OCI-LY3 (cell line): ENCODE measurements at regions not wholly inside any gene's neighbourhood (a gene's known extent, or its start where the extent isn't known, plus 50 kb on each side); places are given as distances from the start of the nearest gene placed in this dataset.

ENCODE experiments used
- H2AFZ ChIP-seq: fragments of 200-600, 300-600 bp; shearing (Covaris generic); 2 replicates; pipeline ENCODE4 v1.6.0; 2014; ENCODE audit warnings: antibody characterized with exemption, low read depth, low read length
- H3K27ac ChIP-seq: fragments of 200-600, 300-600 bp; sonication (generic); 2 replicates; pipeline ENCODE4 v1.5.1; 2014; ENCODE audit warnings: mild to moderate bottlenecking, low read length, moderate library complexity, mixed read lengths
- H3K27me3 ChIP-seq: fragments of 200-600, 300-600 bp; sonication (generic); 2 replicates; pipeline ENCODE4 v1.6.1; 2014; ENCODE audit warnings: low read depth, low read length, mixed read lengths
- H3K36me3 ChIP-seq: fragments of 200-600, 300-600 bp; sonication (generic); replicated peaks from 2 replicates; pipeline ENCODE3; 2014; ENCODE audit warnings: low read depth, low read length, mixed read lengths
- H3K4me1 ChIP-seq: fragments of 300-600, 200-600 bp; sonication (generic); 2 replicates; pipeline ENCODE4 v1.6.1; 2014; ENCODE audit warnings: low read length, mixed read lengths
- H3K4me2 ChIP-seq: fragments of 200-600, 300-600 bp; sonication (generic); 2 replicates; pipeline ENCODE4 v1.6.1; 2014; ENCODE audit warnings: low read length, mixed read lengths
- H3K4me3 ChIP-seq: fragments of 300-600, 200-600 bp; sonication (generic); 2 replicates; pipeline ENCODE4 v1.5.1; 2014; ENCODE audit warnings: antibody characterized with exemption, mild to moderate bottlenecking, low read length, moderate library complexity
- H3K79me2 ChIP-seq: fragments of 300-600, 200-600 bp; shearing (Covaris generic); 2 replicates; pipeline ENCODE4 v1.6.1; 2014; ENCODE audit warnings: mild to moderate bottlenecking, low read length, mixed read lengths
- H3K9ac ChIP-seq: fragments of 300-600, 200-600 bp; shearing (Covaris generic); 2 replicates; pipeline ENCODE4 v1.6.0; 2014; ENCODE audit warnings: mild to moderate bottlenecking, low read length, moderate library complexity
- H3K9me3 ChIP-seq: fragments of 200-600, 300-600 bp; shearing (Covaris generic); 2 replicates; pipeline ENCODE4 v1.6.1; 2014; ENCODE audit warnings: low read length, mixed read lengths; ENCODE audit not compliant: insufficient read depth
- H4K20me1 ChIP-seq: fragments of 200-600, 300-600 bp; sonication (generic); 2 replicates; pipeline ENCODE4 v1.6.1; 2016; ENCODE audit warnings: low read length, mixed read lengths; ENCODE audit not compliant: insufficient read depth
- CTCF ChIP-seq: fragments of 200-600, 300-600 bp; sonication (generic); IDR thresholded peaks from 2 replicates; pipeline ENCODE4 v1.5.1; 2014; ENCODE audit warnings: antibody characterized with exemption, low read length, low read depth
- EZH2phosphoT487 ChIP-seq: fragments of 200-600 bp; shearing (Covaris generic); IDR thresholded peaks from 2 replicates; pipeline ENCODE4 v1.6.1; 2018; ENCODE audit warnings: antibody characterized with exemption, mixed run types, low read depth

GRCh38 chr4:123470640-123471039 lies 74.0 kb downstream of the SPRY1 start:
- TF ChIP-seq CTCF (no peak), EZH2phosphoT487 (no peak)
- no peaks in the 10 kb centered on the region for H3K27me3 ChIP-seq
- H3K9ac ChIP-seq, result no peak overlapping the region
- no peak overlapping the region for H3K4me3 ChIP-seq
- H3K4me1 ChIP-seq, result no peaks in the 10 kb centered on the region
- no peaks in the 10 kb centered on the region for H3K79me2 ChIP-seq
- no peaks in the 10 kb centered on the region for H4K20me1 ChIP-seq
- no peak overlapping the region for H2AFZ ChIP-seq
- no peak overlapping the region for H3K4me2 ChIP-seq
- no peaks in the 10 kb centered on the region for H3K36me3 ChIP-seq
- no peak overlapping the region for H3K27ac ChIP-seq
- no peaks in the 10 kb centered on the region for H3K9me3 ChIP-seq

- no peaks in the 10 kb centered on the region for H3K36me3 ChIP-seq
- H3K27me3 ChIP-seq, result no peaks in the 10 kb centered on the region
- no peaks in the 10 kb centered on the region for H3K9me3 ChIP-seq
- H4K20me1 ChIP-seq, result no peaks in the 10 kb centered on the region
- no peak overlapping the region for H3K4me3 ChIP-seq
- H3K4me1 ChIP-seq, result no peaks in the 10 kb centered on the region
- no peak for TF ChIP-seq EZH2phosphoT487
- no peak for TF ChIP-seq CTCF
- H2AFZ ChIP-seq, result no peak overlapping the region
- no peak overlapping the region for H3K9ac ChIP-seq
- no peak overlapping the region for H3K4me2 ChIP-seq
- H3K79me2 ChIP-seq, result no peaks in the 10 kb centered on the region
- no peak overlapping the region for H3K27ac ChIP-seq
These were observed 75.2 kb downstream of the SPRY1 start for GRCh38 chr4:123471655-123472369.

GRCh38 chr4:123474817-123475216 lies 78.2 kb downstream of the SPRY1 start:
- Histone ChIP-seq H3K9me3 (no peaks in the 10 kb centered on the region), H3K79me2 (no peaks in the 10 kb centered on the region), H4K20me1 (no peaks in the 10 kb centered on the region), H3K27ac (no peak overlapping the region), H3K4me1 (no peaks in the 10 kb centered on the region), H3K4me2 (no peak overlapping the region), H3K4me3 (no peak overlapping the region), H3K27me3 (no peaks in the 10 kb centered on the region), H3K36me3 (no peaks in the 10 kb centered on the region), H2AFZ (no peak overlapping the region), H3K9ac (no peak overlapping the region)
- TF ChIP-seq CTCF (no peak), EZH2phosphoT487 (no peak)

- no peaks in the 10 kb centered on the region for H3K27me3 ChIP-seq
- H3K4me3 ChIP-seq, result no peak overlapping the region
- H3K9ac ChIP-seq, result no peak overlapping the region
- H3K36me3 ChIP-seq, result no peaks in the 10 kb centered on the region
- no peaks in the 10 kb centered on the region for H3K4me1 ChIP-seq
- TF ChIP-seq CTCF (no peak), EZH2phosphoT487 (no peak)
- no peaks in the 10 kb centered on the region for H4K20me1 ChIP-seq
- H3K4me2 ChIP-seq, result no peak overlapping the region
- no peak overlapping the region for H3K27ac ChIP-seq
- H3K79me2 ChIP-seq, result no peaks in the 10 kb centered on the region
- H3K9me3 ChIP-seq, result no peaks in the 10 kb centered on the region
- no peak overlapping the region for H2AFZ ChIP-seq
These were observed 79.5 kb downstream of the SPRY1 start for GRCh38 chr4:123476089-123476488.
